OCI-LY3 (cell line): ENCODE measurements at regions not wholly inside any gene's neighbourhood (a gene's known extent, or its start where the extent isn't known, plus 50 kb on each side); places are given as distances from the start of the nearest gene placed in this dataset.

ENCODE experiments used
- EZH2phosphoT487 ChIP-seq: fragments of 200-600 bp; shearing (Covaris generic); IDR thresholded peaks from 2 replicates; pipeline ENCODE4 v1.6.1; 2018; ENCODE audit warnings: antibody characterized with exemption, mixed run types, low read depth
- TF ChIP-seq, protein P1 (sequence below): fragments of 200-600, 300-600 bp; sonication (generic); IDR thresholded peaks from 2 replicates; pipeline ENCODE4 v1.5.1; 2014; ENCODE audit warnings: antibody characterized with exemption, low read length, low read depth

DNA sequence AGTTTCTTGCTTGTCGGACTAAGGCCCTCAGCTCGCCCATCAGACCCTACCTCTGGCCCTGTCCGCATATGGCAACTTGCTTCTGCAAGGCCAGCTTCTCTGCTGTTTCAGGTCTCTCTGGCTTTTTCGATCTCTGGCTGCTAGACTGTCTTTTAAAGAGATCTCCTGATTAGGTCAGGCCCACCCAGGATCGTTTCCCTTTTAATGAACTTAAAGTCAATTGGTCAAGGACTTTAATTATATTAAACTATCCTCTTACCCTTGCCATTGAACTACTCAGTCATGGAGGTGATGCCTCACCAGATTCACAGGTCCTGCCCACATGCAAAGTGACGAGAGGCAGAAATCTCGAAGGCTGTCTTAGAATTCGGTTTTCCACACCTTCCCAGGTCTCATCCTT, 670.9 kb downstream of the GATA3 start:
- TF ChIP-seq, protein P1, sequence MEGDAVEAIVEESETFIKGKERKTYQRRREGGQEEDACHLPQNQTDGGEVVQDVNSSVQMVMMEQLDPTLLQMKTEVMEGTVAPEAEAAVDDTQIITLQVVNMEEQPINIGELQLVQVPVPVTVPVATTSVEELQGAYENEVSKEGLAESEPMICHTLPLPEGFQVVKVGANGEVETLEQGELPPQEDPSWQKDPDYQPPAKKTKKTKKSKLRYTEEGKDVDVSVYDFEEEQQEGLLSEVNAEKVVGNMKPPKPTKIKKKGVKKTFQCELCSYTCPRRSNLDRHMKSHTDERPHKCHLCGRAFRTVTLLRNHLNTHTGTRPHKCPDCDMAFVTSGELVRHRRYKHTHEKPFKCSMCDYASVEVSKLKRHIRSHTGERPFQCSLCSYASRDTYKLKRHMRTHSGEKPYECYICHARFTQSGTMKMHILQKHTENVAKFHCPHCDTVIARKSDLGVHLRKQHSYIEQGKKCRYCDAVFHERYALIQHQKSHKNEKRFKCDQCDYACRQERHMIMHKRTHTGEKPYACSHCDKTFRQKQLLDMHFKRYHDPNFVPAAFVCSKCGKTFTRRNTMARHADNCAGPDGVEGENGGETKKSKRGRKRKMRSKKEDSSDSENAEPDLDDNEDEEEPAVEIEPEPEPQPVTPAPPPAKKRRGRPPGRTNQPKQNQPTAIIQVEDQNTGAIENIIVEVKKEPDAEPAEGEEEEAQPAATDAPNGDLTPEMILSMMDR: no peak
- no peak for TF ChIP-seq EZH2phosphoT487
